ENCODE measurements at regions not wholly inside any gene's neighbourhood (a gene's known extent, or its start where the extent isn't known, plus 50 kb on each side); places are given as distances from the start of the nearest gene placed in this dataset.
"Not testable (repeated sequence)": the region's sequence is repeated elsewhere in the genome, so short reads cannot be mapped to it uniquely, and the experiment has no call there.

DNA sequence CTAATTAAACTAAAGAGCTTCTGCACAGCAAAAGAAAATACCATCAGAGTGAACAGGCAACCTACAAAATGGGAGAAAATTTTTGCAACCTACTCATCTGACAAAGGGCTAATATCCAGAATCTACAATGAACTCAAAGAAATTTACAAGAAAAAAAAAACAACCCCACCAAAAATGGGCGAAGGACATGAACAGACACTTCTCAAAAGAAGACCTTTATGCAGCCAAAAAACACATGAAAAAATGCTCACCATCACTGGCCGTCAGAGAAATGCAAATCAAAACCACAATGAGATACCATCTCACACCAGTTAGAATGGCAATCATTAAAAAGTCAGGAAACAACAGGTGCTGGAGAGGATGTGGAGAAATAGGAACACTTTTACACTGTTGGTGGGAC is 100.7 kb downstream of the GPX5 start:
- BruUV-seq (replicated peaks); H3K4me1 ChIP-seq (ENCODE audit: insufficient read depth, low read length, poor library complexity, severe bottlenecking); H3K9me3 ChIP-seq (ENCODE audit: low read depth, low read length, poor library complexity, severe bottlenecking); H3K4me3 ChIP-seq (ENCODE audit: low read depth, low read length, poor library complexity, severe bottlenecking); CTCF ChIA-PET; H3K36me3 ChIP-seq (ENCODE audit: insufficient read depth, low read length, poor library complexity, severe bottlenecking); POLR2A ChIA-PET (ENCODE audit: low non-redundant PET); DNase-seq (ENCODE audit: low spot score); intact Hi-C loops (cut with micrococcal nuclease; ENCODE audit: unreplicated experiment); H3K27me3 ChIP-seq (replicated peaks; ENCODE audit: insufficient read depth, low read depth, low read length, poor library complexity); H3K27ac ChIP-seq (ENCODE audit: low read depth, low read length, poor library complexity, severe bottlenecking): not testable (repeated sequence)

GRCh38 chr6:28632326-28632851 is 106.7 kb downstream of the GPX5 start:
- BruUV-seq (replicated peaks): no TSS peak
- CTCF ChIA-PET: interaction anchor here (0.6 kb wide), 1 partner anchor 249 kb away, joined by 3 read pairs; no protein-coding TSS in a partner anchor
- POLR2A ChIA-PET (ENCODE audit: low non-redundant PET): no interaction called here
- intact Hi-C loops (cut with micrococcal nuclease; ENCODE audit: unreplicated experiment): no loop called here
- Histone ChIP-seq H3K9me3 (ENCODE audit: low read depth, low read length, poor library complexity, severe bottlenecking) (no peaks in the 10 kb centered on the region), H3K27ac (ENCODE audit: low read depth, low read length, poor library complexity, severe bottlenecking) (no peak overlapping the region), H3K36me3 (ENCODE audit: insufficient read depth, low read length, poor library complexity, severe bottlenecking) (no peaks in the 10 kb centered on the region), H3K27me3 (replicated peaks; ENCODE audit: insufficient read depth, low read depth, low read length, poor library complexity) (peaks cover 6% of the 10 kb centered on the region), H3K4me1 (ENCODE audit: insufficient read depth, low read length, poor library complexity, severe bottlenecking) (peaks cover 5% of the 10 kb centered on the region), H3K4me3 (ENCODE audit: low read depth, low read length, poor library complexity, severe bottlenecking) (no peak overlapping the region)
- no peak for DNase-seq (ENCODE audit: low spot score)
- TF ChIP-seq, protein P1, sequence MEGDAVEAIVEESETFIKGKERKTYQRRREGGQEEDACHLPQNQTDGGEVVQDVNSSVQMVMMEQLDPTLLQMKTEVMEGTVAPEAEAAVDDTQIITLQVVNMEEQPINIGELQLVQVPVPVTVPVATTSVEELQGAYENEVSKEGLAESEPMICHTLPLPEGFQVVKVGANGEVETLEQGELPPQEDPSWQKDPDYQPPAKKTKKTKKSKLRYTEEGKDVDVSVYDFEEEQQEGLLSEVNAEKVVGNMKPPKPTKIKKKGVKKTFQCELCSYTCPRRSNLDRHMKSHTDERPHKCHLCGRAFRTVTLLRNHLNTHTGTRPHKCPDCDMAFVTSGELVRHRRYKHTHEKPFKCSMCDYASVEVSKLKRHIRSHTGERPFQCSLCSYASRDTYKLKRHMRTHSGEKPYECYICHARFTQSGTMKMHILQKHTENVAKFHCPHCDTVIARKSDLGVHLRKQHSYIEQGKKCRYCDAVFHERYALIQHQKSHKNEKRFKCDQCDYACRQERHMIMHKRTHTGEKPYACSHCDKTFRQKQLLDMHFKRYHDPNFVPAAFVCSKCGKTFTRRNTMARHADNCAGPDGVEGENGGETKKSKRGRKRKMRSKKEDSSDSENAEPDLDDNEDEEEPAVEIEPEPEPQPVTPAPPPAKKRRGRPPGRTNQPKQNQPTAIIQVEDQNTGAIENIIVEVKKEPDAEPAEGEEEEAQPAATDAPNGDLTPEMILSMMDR (conservative IDR thresholded peaks at IDR 0.05; ENCODE audit: low read depth, low read length): no peak
- no peak for TF ChIP-seq EZH2 (IDR thresholded peaks at IDR 0.05; ENCODE audit: borderline replicate concordance, low read depth, low read length, poor library complexity, severe bottlenecking)

DNA sequence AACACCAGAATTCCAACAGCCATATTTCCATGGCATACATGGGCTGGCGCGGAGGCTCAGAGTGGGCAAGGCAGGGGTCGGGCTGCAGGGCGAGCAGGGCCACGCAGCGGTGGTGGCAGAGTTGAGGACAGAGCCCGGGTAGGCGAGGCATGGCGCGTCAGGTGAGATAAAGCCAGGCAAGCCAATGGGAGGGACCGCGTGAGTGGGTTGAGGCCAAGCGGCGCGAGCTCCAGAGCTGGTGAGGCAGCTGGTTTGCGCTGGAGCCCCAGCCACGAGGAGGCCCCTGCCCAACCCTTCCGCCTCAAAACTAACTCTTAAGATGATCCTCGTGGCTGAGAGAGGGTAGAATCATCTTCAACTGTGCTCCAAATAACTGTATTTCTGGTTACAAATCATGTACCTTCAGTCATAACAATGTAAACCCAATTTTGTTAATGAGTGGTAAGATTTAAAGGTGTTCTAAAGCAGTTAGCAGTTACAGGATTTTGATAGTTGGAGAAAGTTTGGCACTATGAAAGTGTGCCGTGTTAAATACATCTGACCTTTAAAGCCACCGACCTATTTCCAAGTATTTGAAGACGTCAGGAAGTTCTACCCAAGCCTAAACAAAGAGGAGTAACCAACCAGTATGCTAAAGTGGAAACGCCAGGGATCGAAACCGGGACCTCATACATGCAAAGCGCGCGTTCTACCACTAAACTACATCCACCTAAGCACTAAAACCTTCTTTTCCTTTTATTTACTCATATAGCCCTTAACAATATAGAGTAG is 107.9 kb downstream of the GPX5 start:
- ChIA-PET CTCF (no interaction called here), POLR2A (ENCODE audit: low non-redundant PET) (no interaction called here)
- BruUV-seq (replicated peaks): no TSS peak
- H3K36me3 ChIP-seq (ENCODE audit: insufficient read depth, low read length, poor library complexity, severe bottlenecking): no peaks in the 10 kb centered on the region
- no peaks in the 10 kb centered on the region for H3K9me3 ChIP-seq (ENCODE audit: low read depth, low read length, poor library complexity, severe bottlenecking)
- H3K4me3 ChIP-seq (ENCODE audit: low read depth, low read length, poor library complexity, severe bottlenecking): no peak overlapping the region
- peaks cover 5% of the 10 kb centered on the region for H3K4me1 ChIP-seq (ENCODE audit: insufficient read depth, low read length, poor library complexity, severe bottlenecking)
- intact Hi-C loops (cut with micrococcal nuclease; ENCODE audit: unreplicated experiment): no loop called here
- peaks cover 6% of the 10 kb centered on the region for H3K27me3 ChIP-seq (replicated peaks; ENCODE audit: insufficient read depth, low read depth, low read length, poor library complexity)
- DNase-seq (ENCODE audit: low spot score): no peak
- H3K27ac ChIP-seq (ENCODE audit: low read depth, low read length, poor library complexity, severe bottlenecking): no peak overlapping the region
- TF ChIP-seq, protein P1 (conservative IDR thresholded peaks at IDR 0.05; ENCODE audit: low read depth, low read length): no peak
- TF ChIP-seq EZH2 (IDR thresholded peaks at IDR 0.05; ENCODE audit: borderline replicate concordance, low read depth, low read length, poor library complexity, severe bottlenecking): no peak

- peak overlapping the region; percentile 51 for H3K4me3 ChIP-seq (ENCODE audit: low read depth, low read length, poor library complexity, severe bottlenecking)
- DNase-seq (ENCODE audit: low spot score): no peak
- ChIA-PET POLR2A (ENCODE audit: low non-redundant PET) (interaction anchor here (0.5 to 0.6 kb wide), 2 partner anchors 453 to 1470 kb away, joined by 3 to 5 read pairs; no protein-coding TSS in a partner anchor), CTCF (no interaction called here)
- no peaks in the 10 kb centered on the region for H3K9me3 ChIP-seq (ENCODE audit: low read depth, low read length, poor library complexity, severe bottlenecking)
- intact Hi-C loops (cut with micrococcal nuclease; ENCODE audit: unreplicated experiment): no loop called here
- no peak overlapping the region for H3K27ac ChIP-seq (ENCODE audit: low read depth, low read length, poor library complexity, severe bottlenecking)
- no peaks in the 10 kb centered on the region for H3K36me3 ChIP-seq (ENCODE audit: insufficient read depth, low read length, poor library complexity, severe bottlenecking)
- peaks cover 6% of the 10 kb centered on the region for H3K27me3 ChIP-seq (replicated peaks; ENCODE audit: insufficient read depth, low read depth, low read length, poor library complexity)
- TF ChIP-seq, protein P1 (conservative IDR thresholded peaks at IDR 0.05; ENCODE audit: low read depth, low read length): no peak
- no peak for TF ChIP-seq EZH2 (IDR thresholded peaks at IDR 0.05; ENCODE audit: borderline replicate concordance, low read depth, low read length, poor library complexity, severe bottlenecking)
- H3K4me1 ChIP-seq (ENCODE audit: insufficient read depth, low read length, poor library complexity, severe bottlenecking): peaks cover 5% of the 10 kb centered on the region
- no TSS peak for BruUV-seq (replicated peaks)
Observed at GRCh38 chr6:28634411-28634760, 108.7 kb downstream of the GPX5 start.
